Peyer's patch (tissue), 4 donors: ENCODE measurements at regions not wholly inside any gene's neighbourhood (a gene's known extent, or its start where the extent isn't known, plus 50 kb on each side); places are given as distances from the start of the nearest gene placed in this dataset.
A peak's percentile ranks its signal among the peaks of the same experiment; 100 is the strongest.

ENCODE experiments used
- DNase-seq, 3 donors: peaks; one replicate each; pipeline ENCODE4 v3.0.0-alpha.2; 2017 to 2019
- H3K27ac ChIP-seq, 4 donors: fragments of 200-600 bp; sonication (generic); one replicate each; pipeline ENCODE4 v1.5.1; 2016 to 2019
- H3K27me3 ChIP-seq, 2 donors: fragments of 200-600 bp; sonication (generic); one replicate each; pipeline ENCODE4 v1.5.1; 2019
- H3K36me3 ChIP-seq, 3 donors: fragments of 200-600 bp; sonication (generic); one replicate each; pipeline ENCODE4 v1.5.1; 2016 to 2019
- H3K4me1 ChIP-seq, 4 donors: fragments of 200-600 bp; sonication (generic); one replicate each; pipeline ENCODE4 v1.5.1; 2016 to 2019
- H3K4me3 ChIP-seq, 4 donors: fragments of 200-600 bp; sonication (generic); 1 replicate in 3 of 4; 2 replicates in 1 of 4; pipeline ENCODE4 v1.5.1; 2016 to 2019; ENCODE audit warnings: mild to moderate bottlenecking in 1 of 4
- H3K9me3 ChIP-seq, 4 donors: fragments of 200-600 bp; sonication (generic); one replicate each; pipeline ENCODE4 v1.5.1; 2016 to 2019; ENCODE audit warnings: mild to moderate bottlenecking in 1 of 4
- CTCF ChIP-seq, 6 experiments: fragments of 450-650 bp in 4 of 6; fragments of 200-600 bp in 2 of 6; sonication (generic) in 1 of 6; IDR thresholded peaks; one replicate each; pipeline ENCODE4 v1.5.1; 2017 to 2019; ENCODE audit warnings: antibody characterized with exemption in 6 of 6, mild to moderate bottlenecking in 3 of 6, moderate library complexity in 1 of 6
- POLR2A ChIP-seq, 2 donors: fragments of 450-650 bp; IDR thresholded peaks; one replicate each; pipeline ENCODE4 v1.5.1; 2017; ENCODE audit warnings: antibody characterized with exemption in 2 of 2, mild to moderate bottlenecking in 2 of 2, moderate library complexity in 2 of 2

GRCh38 chr6:148693882-148694484, 52.8 kb upstream of the UST start:
- Histone ChIP-seq H3K9me3 (no peaks in the 10 kb centered on the region), H3K27me3 (no peaks in the 10 kb centered on the region), H3K27ac (peak overlapping the region in 1 of 4 donors; percentile 46), H3K4me1 (no peaks in the 10 kb centered on the region), H3K4me3 (no peak overlapping the region), H3K36me3 (no peaks in the 10 kb centered on the region)
- no peak for TF ChIP-seq POLR2A (IDR thresholded peaks at IDR 0.05)
- no peak for TF ChIP-seq CTCF (IDR thresholded peaks at IDR 0.05)
- peak in 2 of 3 donors; percentile 67 to 69 for DNase-seq
